GM12873 (cell line): ENCODE measurements at regions not wholly inside any gene's neighbourhood (a gene's known extent, or its start where the extent isn't known, plus 50 kb on each side); places are given as distances from the start of the nearest gene placed in this dataset.

ENCODE experiments used
- TF ChIP-seq, protein P1 (sequence below): IDR thresholded peaks from 2 replicates; pipeline ENCODE4 v1.5.1; 2012; ENCODE audit warnings: low read depth, mild to moderate bottlenecking, moderate library complexity, low read length, control low read depth; ENCODE audit not compliant: insufficient read depth; ENCODE audit errors: missing control alignments

DNA sequence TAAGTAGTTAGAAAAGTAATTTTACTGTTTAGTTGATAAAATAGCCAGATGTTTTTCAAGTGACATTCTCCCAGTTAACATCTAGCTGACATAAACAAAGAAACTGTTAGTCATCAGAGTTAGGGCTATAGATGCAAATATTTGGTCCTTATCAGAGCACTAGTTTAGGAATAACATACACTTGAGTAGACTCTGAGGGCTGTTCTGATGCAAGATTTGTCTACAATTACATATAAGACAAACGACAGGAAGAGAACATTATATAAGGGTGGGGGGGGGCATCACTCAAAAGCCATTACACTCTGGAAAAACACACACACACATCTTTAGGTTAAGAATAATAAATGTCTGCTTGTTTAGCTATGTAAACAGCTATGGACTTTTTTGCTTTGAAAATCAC lies 554.4 kb upstream of the LRRTM1 start:
- TF ChIP-seq, protein P1, sequence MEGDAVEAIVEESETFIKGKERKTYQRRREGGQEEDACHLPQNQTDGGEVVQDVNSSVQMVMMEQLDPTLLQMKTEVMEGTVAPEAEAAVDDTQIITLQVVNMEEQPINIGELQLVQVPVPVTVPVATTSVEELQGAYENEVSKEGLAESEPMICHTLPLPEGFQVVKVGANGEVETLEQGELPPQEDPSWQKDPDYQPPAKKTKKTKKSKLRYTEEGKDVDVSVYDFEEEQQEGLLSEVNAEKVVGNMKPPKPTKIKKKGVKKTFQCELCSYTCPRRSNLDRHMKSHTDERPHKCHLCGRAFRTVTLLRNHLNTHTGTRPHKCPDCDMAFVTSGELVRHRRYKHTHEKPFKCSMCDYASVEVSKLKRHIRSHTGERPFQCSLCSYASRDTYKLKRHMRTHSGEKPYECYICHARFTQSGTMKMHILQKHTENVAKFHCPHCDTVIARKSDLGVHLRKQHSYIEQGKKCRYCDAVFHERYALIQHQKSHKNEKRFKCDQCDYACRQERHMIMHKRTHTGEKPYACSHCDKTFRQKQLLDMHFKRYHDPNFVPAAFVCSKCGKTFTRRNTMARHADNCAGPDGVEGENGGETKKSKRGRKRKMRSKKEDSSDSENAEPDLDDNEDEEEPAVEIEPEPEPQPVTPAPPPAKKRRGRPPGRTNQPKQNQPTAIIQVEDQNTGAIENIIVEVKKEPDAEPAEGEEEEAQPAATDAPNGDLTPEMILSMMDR, result no peak

DNA sequence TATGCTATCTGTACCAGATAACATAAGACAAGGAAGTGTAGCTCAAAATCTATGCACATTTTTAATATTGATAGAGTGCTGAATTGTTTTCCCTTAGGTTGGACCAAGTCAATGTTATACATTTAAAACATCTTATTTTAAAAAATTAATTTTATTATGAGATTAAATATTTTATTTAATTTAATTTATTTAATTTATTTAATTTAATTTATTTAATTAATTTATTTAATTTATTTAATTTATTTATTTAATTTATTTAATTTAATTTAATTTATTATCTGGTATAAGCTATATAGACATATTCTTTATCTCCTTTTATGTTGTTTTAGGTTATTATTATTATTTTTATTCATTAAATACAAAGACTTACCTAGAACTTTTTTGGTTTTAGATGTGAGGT lies 551.7 kb upstream of the LRRTM1 start:
- TF ChIP-seq, protein P1, result no peak

DNA sequence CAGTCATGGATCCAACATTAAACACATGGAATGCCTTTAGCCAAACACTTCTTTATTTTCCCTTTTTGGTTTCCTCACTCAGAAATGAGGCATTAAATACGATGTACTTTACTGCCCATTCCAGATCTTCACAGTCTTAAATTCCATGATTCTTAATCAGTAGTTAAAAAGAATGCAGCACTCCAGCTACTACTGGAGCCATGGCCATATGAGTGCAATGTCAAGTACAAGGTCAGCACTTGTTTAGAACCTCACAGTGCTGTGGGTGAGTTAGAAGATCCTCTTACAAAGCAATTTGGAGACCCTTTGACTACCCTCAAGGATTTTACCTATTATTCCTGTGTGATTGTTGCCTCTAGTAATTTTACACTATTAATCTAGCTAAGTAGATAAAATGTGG lies 550.3 kb upstream of the LRRTM1 start:
- TF ChIP-seq, protein P1, result no peak

DNA sequence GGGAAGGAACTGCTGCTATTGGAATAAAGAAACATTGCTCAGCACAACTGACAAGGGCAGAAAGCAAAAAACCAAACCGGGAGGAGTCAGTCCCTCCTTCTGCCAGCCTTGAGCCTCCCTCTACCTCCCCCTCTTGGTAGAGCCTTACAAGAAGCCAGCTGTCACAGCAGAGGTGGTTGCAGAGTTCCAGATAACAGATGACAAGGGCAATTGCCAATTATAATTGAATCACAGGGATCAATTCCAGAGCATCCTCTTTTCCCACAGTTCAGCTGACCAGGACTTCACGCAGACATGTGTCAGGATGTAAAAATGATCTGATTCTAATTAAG lies 548.2 kb upstream of the LRRTM1 start:
- TF ChIP-seq, protein P1, result peak; percentile 41

DNA sequence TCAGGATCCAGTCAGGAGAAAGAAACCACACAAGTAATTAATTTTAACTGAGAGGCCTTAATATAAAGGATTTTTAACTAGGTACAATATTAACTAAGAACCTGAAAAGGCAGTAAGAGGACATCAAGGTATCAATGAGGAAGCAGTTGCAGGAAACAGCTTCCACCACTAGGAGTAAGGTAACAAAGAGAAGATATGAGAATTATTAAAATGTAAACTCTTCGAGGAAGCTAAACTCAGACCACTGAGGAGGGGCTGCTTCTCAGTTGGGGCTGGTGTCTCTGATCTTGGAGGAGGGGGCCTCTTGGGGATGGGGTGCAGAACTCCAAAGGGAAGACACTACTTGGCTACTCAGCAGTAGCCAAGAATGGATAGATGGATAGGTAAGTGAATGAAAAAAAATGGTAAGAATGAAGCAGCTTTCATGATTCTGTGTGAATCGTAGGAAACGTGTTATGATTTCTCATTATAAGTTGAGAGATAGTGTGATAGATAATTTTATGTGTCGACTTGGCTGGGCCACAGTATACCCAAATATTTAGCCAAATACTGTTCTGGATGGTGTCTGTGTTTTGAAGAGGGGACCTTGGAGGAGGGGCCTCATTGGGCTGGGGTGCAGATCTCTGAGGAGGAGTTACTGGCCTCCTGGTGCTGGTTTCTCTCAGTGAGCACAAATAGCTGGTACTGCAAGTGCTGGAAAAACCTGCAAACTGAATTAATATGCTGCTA lies 547.7 kb upstream of the LRRTM1 start:
- TF ChIP-seq, protein P1, result no peak

DNA sequence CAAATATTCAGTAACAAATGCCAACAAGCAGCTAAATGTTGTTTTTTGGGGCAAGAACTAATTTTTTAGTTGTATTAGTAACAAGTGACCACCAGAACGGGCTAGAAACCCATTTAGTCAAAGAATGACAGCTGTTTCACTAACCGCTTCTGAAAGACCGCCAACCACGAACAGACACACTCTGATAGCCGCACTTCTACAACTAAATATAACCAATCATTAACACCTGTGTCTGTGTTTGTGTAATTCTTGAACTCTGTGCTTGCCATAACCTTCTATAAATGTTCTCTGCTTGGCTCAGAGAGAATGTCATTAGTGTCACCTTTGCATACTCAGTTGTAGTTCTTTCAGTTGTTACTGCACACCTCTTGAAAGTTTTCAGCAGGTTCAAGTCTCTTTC lies 526.3 kb upstream of the LRRTM1 start:
- TF ChIP-seq, protein P1, result no peak

DNA sequence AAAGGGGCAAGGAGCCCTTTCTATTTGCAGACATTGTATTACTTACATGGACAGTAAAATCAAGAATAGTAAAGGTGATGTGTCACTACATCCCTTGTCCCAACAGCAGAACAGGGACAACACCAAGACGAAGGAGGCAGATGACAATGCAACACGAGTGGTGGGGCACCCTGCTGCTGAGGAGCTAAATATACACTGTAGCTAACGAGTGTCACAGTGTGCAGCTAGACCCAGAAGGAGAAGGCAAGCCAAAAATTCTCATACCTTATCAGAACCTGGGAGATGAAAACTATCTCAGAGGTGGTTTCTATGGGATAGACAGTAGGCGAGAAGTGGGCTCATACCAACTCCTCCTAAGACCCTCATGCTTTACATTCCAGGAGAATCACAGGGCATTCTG lies 518.4 kb upstream of the LRRTM1 start:
- TF ChIP-seq, protein P1, result no peak

DNA sequence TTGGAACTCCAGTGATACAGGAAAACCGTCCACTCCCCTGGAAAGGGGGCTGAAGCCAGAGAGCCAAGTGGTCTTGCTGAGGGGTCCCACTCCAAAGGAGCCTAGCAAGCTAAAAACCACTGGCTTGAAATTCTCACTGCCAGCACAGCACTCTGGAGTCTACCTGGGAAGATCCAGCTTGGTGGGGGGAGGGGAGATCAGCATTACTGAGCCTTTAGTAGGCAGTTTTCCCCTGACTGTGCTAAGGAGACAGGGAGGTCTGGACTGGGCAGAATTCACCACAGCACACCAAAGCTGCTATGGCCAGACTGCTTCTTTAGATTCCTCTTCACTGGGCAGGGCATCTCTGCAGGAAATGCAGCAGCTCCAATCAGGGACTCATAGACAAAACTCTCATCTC lies 510.7 kb upstream of the LRRTM1 start:
- TF ChIP-seq, protein P1, result no peak
